A172 (cell line): ENCODE measurements at regions not wholly inside any gene's neighbourhood (a gene's known extent, or its start where the extent isn't known, plus 50 kb on each side); places are given as distances from the start of the nearest gene placed in this dataset.
"Not testable (repeated sequence)": the region's sequence is repeated elsewhere in the genome, so short reads cannot be mapped to it uniquely, and the experiment has no call there.

Experiments
- DNase-seq: peaks from one replicate; pipeline ENCODE4 v3.0.0-alpha.2; 2015; ENCODE audit warnings: low spot score

GRCh38 chr7:85716353-85716752 lies 529.5 kb upstream of the SEMA3D start:
- no peak for DNase-seq

DNA sequence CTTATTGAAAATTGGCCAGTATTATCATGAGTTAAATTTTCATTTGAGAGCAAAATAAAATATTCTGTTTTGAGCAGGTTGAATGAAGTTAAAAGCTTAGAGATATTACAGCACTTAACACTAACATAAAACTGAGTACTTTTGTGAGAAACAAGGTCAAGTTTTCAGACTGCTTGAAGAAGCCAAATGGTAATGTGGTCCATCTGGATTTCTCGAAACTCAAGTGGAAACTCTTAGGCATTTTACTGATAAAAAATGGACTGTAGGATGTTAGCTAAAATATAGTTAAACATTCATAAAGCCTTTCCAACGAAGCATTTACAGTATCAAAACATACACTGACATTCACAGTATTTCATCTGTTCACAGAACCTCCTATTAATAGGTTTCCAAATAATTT lies 528.1 kb upstream of the SEMA3D start:
- no peak for DNase-seq

DNA sequence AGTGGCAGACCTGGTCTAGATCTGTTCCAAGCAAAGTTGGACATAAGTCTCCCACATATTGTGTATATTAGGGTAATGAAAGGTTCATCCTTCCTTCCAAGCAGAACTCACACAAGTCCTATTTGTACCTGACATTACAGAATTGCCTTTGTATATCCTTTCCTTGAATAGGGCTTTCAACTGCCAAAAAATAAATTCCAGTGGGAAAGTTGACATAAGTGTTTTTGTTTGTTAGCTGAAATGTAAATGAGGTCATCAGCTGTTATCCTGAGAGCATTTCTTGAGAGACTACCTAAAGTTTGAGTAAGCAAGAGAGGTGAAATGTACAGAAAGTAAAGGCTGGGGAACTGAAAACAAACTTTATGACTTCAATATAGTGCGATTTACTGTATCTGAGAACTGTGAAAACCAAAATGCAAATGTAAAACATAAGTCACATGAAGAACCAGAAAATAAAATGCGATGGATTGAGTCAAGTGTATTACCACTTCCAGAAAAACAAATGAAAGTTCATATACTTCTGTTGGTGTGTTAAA lies 527.3 kb upstream of the SEMA3D start:
- no peak for DNase-seq

GRCh38 chr7:85713171-85713570 lies 526.3 kb upstream of the SEMA3D start:
- DNase-seq = no peak

- DNase-seq = no peak
Measured at GRCh38 chr7:85711894-85712293, 525.0 kb upstream of the SEMA3D start.

DNA sequence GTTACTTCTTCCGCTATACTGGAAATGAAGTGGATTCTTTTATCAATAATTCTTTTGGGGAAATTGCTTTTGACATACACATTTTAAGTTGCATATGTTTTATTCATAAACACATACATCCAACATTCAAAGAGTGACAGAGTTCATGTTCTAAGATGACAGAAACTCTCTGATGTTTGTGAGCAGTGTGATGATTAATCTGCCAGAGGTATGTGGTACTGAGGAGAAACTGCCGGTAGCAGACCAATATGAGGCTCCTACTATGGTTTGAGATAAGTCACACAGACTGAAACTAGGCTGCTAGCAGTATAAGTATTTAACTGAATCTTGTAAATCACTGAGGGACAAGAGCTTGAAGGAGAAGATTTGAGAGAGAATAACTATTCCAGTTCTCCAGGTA lies 524.1 kb upstream of the SEMA3D start:
- no peak for DNase-seq

- DNase-seq = no peak
Measured at GRCh38 chr7:85708221-85708620, 521.4 kb upstream of the SEMA3D start.

- DNase-seq = no peak
Measured at GRCh38 chr7:85705076-85705475, 518.2 kb upstream of the SEMA3D start.

- no peak for DNase-seq
Measured at GRCh38 chr7:85703251-85704010, 516.6 kb upstream of the SEMA3D start.

GRCh38 chr7:85702348-85702747 lies 515.5 kb upstream of the SEMA3D start:
- no peak for DNase-seq

DNA sequence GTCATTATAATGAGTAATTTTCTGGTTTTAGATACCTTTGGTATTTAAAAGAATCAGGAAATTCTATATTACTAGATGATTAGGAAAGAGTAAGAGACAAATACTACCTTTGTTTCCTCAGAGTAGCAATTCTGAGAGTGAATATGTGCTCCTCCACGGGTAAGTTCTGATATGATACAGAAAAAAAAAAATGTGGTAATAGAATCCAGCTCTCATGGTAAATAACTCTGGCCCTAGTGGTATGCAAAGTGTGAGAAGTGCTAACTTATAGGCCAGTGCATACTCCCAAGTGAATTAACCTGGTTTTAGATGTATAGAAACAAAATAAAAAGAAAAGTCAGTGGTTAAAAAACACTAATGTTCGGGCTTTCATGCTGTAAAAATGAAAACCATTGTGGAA lies 512.6 kb upstream of the SEMA3D start:
- no peak for DNase-seq

GRCh38 chr7:85695533-85695932 lies 508.7 kb upstream of the SEMA3D start:
- peak; percentile 43 for DNase-seq

GRCh38 chr7:85695041-85695440 lies 508.2 kb upstream of the SEMA3D start:
- DNase-seq = no peak

GRCh38 chr7:85693326-85693725 lies 506.5 kb upstream of the SEMA3D start:
- DNase-seq = no peak

- DNase-seq = no peak
Measured at GRCh38 chr7:85688712-85689111, 501.9 kb upstream of the SEMA3D start.

DNA sequence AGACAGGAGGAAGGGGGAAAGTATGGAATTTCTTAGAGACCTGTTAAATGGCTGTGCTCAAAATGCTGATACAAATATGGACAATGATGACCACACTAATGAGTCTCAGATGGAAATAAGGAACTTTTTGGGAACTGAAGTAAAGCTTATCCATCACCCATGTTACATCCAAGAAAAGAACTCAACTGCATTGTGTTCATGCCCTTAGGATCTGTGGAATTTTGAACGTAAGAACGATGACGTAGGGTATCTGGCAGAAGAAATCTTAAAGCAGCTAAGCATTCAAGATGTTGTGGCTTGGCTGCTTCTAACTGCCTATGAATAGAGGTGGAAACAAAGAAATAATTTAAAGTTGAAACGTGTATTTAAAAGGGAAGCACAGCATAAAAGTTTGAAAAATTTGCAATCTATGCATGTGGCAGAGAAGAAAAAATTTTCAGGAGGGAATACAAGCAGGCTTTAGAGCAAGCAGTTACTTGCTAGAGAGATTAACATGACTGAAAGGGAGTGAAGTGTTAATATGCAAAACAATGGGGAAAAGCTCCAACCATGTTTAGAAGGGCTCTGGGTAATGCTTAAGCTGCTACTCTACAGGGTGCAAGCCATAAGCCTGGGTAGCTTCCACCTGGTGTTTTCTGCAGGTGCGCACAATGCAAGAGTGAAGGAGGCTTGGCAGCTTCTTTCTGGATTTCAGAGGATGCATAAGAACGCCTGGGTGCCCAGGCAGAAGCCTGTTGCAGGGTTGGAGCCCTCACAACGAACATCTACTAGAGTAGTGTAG lies 499.7 kb upstream of the SEMA3D start:
- no peak for DNase-seq

- no peak for DNase-seq
Measured at GRCh38 chr7:85685901-85686300, 499.0 kb upstream of the SEMA3D start.

DNA sequence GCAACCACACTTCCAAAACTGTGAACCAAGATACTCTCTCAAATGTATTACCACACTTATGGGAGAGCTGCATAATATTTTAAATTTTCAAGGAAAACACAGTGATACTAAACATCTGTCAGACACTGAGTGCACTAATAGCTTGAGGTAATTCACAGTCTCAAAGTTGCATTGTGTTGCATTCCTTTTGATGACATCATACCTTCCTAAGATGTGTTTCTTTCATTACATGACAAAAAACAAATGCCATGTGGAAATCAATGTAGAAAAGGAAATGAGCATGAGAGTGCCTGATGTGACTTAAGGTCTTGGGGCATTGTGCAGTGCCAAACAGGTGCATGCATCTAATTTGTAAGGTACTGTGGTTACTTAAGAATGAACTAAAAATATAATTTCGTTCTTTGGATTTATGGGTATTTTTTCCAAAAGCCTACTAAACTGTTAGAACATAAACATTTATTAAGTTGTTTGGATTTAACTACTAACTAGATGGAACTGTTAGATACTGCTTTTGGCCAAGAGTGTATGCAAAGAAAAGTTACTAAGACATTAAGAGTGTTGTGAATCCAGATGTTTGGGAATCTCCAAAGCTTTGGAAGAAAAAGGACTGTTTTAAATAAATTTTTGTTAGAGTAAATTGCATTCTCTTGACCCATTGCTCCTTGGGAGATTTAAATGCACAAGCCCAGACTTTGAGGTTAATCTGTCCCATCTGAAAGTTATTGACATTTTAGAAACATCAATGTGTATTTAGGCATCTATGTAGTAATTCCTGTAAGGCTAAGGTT lies 496.2 kb upstream of the SEMA3D start:
- DNase-seq = peak; percentile 32

- DNase-seq = no peak
Measured at GRCh38 chr7:85681241-85681640, 494.4 kb upstream of the SEMA3D start.

DNA sequence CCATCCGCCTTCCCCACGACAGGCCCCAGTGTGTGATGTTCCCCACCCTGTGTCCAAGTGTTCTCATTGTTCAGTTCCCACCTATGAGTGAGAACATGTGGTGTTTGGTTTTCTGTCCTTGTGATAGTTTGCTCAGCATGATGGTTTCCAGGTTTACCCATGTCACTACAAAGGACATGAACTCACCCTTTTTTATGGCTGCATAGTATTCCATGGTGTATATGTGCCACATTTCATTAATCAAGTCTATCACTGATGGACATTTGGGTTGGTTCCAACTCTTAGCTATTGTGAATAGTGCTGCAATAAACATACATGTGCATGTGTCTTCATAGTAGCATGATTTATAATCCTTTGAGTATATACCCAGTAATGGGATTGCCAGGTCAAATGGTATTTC lies 488.2 kb upstream of the SEMA3D start:
- DNase-seq = not testable (repeated sequence)

GRCh38 chr7:85673876-85674275 lies 487.0 kb upstream of the SEMA3D start:
- no peak for DNase-seq

- DNase-seq = no peak
Measured at GRCh38 chr7:85669225-85669624, 482.4 kb upstream of the SEMA3D start.
